ENCODE measurements at regions not wholly inside any gene's neighbourhood (a gene's known extent, or its start where the extent isn't known, plus 50 kb on each side); places are given as distances from the start of the nearest gene placed in this dataset.

DNA sequence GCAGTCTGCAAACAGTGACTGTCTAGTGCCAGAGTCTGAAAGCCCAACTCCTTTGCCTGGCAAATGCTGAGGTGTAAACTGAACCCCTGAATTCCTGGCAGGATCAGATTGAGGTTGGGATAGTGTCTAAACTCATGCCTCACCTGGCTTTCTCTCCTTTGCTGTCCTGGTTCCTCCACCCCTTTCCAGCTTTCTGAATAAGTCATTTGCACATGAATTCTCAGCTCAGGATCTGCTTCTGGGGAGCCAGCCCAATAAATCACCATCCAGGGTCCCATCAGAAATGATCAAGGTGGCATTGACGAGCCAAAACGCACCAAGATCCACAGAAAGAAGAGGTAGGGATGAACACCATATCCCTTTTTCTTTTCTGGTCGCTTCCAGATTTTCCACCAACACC, 301.6 kb downstream of the LRFN2 start:
- Histone ChIP-seq H3K27ac (no peak overlapping the region), H3K36me3 (no peaks in the 10 kb centered on the region), H3K4me3 (no peak overlapping the region), H3K9me3 (no peaks in the 10 kb centered on the region), H3K27me3 (peaks cover 0 to 25% of the 10 kb centered on the region in 2 donors), H3K4me1 (no peaks in the 10 kb centered on the region)
- DNase-seq (no peak), ATAC-seq (no peak)
- TF ChIP-seq, protein P1, sequence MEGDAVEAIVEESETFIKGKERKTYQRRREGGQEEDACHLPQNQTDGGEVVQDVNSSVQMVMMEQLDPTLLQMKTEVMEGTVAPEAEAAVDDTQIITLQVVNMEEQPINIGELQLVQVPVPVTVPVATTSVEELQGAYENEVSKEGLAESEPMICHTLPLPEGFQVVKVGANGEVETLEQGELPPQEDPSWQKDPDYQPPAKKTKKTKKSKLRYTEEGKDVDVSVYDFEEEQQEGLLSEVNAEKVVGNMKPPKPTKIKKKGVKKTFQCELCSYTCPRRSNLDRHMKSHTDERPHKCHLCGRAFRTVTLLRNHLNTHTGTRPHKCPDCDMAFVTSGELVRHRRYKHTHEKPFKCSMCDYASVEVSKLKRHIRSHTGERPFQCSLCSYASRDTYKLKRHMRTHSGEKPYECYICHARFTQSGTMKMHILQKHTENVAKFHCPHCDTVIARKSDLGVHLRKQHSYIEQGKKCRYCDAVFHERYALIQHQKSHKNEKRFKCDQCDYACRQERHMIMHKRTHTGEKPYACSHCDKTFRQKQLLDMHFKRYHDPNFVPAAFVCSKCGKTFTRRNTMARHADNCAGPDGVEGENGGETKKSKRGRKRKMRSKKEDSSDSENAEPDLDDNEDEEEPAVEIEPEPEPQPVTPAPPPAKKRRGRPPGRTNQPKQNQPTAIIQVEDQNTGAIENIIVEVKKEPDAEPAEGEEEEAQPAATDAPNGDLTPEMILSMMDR (IDR thresholded peaks at IDR 0.05) = no peak
- intact Hi-C loops (cut with DNase I) = no loop called here

DNA sequence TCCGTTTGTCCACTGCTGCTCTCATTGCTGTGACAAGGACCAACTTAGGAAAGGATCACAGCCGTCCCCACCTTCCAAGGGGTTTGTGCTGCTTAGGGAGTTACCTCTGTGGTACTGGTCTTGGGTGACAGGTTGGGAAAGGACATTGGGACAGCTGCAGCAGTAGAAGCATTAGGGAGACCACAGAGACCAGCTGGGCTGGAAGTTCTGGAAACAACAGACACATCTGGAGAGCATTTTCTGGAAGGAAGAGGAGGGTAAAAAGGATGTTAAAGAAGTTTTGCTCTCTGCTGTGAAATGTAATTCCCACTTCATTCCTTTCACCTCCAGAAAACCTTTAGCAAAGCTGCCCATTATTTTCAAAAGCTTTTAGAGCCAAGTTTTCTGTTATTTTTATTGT, 304.2 kb downstream of the LRFN2 start:
- Histone ChIP-seq H3K27ac (no peak overlapping the region), H3K9me3 (no peaks in the 10 kb centered on the region), H3K4me3 (no peak overlapping the region), H3K27me3 (peaks cover 0 to 25% of the 10 kb centered on the region in 2 donors), H3K36me3 (no peaks in the 10 kb centered on the region), H3K4me1 (no peaks in the 10 kb centered on the region)
- intact Hi-C loops (cut with DNase I) = no loop called here
- no peak for ATAC-seq
- TF ChIP-seq, protein P1 (IDR thresholded peaks at IDR 0.05) = no peak
- DNase-seq = no peak

DNA sequence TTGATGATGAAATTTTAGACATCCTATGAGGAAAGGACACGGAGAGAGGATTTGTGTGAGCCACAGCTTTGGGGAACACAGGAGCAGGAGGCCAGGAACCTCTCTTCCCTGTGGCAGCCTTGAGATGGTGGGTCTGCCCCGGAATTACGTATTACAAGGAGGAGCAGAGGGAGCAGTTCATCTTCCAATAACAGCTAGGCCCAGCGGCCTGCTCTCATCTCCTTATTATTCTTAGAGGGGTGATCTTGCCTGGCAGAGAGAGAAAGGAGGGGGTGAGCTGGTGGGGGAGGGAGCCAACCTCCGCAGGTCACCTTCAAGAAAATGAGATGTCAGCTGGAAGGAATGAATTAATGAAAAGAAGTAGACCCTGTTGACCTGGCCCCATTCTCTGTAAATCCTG, 305.8 kb downstream of the LRFN2 start:
- intact Hi-C loops (cut with DNase I) = no loop called here
- Histone ChIP-seq H3K9me3 (no peaks in the 10 kb centered on the region), H3K36me3 (no peaks in the 10 kb centered on the region)

DNA sequence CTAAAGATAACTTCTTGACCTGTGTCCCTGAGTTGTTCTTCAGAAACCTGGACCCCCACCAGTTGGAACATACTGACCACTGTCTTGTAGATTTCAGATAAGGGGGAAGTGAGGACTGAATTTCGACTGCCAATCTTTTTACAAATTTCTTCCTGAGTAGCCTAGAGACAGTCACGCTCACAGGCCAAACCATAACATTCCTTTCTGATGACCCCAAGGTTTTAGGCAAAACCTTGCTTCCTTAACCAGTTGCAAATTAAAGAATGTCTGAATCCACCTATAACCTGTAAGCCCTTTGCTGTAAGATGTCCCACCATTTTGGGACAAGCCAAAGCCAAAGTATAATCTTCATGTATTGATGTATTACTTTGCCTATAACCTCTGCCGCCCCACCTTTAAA, 306.9 kb downstream of the LRFN2 start:
- intact Hi-C loops (cut with DNase I) = no loop called here
- TF ChIP-seq, protein P1 (IDR thresholded peaks at IDR 0.05) = no peak
- Histone ChIP-seq H3K27me3 (peaks cover 0 to 5% of the 10 kb centered on the region in 2 donors), H3K9me3 (no peaks in the 10 kb centered on the region), H3K4me1 (no peaks in the 10 kb centered on the region), H3K4me3 (no peak overlapping the region), H3K36me3 (no peaks in the 10 kb centered on the region), H3K27ac (no peak overlapping the region)
- DNase-seq (no peak), ATAC-seq (no peak)

More for the DNA sequence above, 305.8 kb downstream of the LRFN2 start:
- no peak overlapping the region for H3K4me3 ChIP-seq
- TF ChIP-seq, protein P1 (IDR thresholded peaks at IDR 0.05) = no peak
- DNase-seq = no peak
- H3K27ac ChIP-seq = no peak overlapping the region
- H3K27me3 ChIP-seq = peaks cover 0 to 16% of the 10 kb centered on the region in 2 donors
- no peaks in the 10 kb centered on the region for H3K4me1 ChIP-seq
- ATAC-seq = no peak

DNA sequence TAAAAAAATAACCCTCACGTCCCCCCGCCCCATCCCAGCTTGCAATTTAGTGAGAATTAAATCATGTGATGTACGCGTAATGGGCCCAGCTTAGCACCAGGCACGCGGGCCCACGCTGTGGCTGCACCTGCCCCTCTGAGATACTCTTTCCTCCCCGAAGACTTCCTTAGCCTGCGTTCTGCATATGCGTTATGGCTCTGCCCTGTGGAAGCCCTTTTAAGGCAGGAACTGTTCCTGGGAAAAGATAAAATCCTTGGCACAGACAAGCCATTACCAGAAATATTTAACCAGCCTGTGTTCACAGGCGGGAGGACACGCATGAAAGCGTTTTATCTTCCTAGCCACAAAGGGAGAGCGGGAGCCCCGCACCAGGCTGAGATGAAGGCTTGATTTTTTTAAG, 311.0 kb downstream of the LRFN2 start:
- TF ChIP-seq, protein P1 (IDR thresholded peaks at IDR 0.05) = no peak
- intact Hi-C loops (cut with DNase I) = no loop called here
- H3K4me1 ChIP-seq = no peaks in the 10 kb centered on the region
- H3K36me3 ChIP-seq = no peaks in the 10 kb centered on the region
- no peaks in the 10 kb centered on the region for H3K9me3 ChIP-seq
- H3K27ac ChIP-seq = no peak overlapping the region
- no peak overlapping the region for H3K4me3 ChIP-seq
- no peak for ATAC-seq
- no peaks in the 10 kb centered on the region for H3K27me3 ChIP-seq
- DNase-seq = no peak
